ENCODE measurements at regions not wholly inside any gene's neighbourhood (a gene's known extent, or its start where the extent isn't known, plus 50 kb on each side); places are given as distances from the start of the nearest gene placed in this dataset.

DNA sequence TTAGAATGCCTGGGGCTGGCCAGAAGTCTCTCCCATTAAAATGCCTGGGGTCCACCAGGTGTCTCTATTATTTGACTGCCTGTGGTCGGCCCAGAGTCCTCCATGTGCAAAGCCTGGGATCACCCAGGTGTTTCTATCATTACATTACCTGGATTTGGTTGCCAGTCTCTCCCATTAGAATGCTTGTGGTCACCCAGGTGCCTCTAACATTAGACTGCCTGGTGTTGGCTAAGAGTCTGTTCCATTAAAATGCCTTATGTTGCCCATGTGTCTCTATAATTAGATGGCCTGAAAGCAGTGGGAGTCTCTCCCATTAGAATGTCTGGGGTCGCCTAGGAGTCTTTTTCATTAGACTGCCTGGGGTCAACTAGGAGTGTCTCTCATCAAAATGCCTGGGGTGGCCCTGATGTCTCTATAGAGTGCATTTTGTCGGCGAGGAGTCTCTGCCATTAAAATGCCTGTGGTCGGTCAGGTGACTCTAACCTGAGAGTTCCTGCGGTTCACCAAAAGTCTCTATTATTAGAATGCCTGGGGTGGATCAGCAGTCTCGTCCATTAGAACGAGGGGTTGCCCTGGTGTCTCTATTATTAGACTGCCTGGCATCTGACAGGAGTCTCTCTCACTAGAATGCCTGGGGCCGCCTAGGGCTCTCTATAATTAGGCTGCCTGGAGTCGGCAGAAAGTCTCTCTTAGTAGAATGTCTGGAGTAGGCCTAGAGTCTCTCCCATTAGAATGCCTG, 1540.5 kb downstream of the UQCRFS1 start:
- no peak overlapping the region for H3K4me3 ChIP-seq (ENCODE audit: control insufficient read depth, low read depth, low read length)
- TF ChIP-seq, protein P1, sequence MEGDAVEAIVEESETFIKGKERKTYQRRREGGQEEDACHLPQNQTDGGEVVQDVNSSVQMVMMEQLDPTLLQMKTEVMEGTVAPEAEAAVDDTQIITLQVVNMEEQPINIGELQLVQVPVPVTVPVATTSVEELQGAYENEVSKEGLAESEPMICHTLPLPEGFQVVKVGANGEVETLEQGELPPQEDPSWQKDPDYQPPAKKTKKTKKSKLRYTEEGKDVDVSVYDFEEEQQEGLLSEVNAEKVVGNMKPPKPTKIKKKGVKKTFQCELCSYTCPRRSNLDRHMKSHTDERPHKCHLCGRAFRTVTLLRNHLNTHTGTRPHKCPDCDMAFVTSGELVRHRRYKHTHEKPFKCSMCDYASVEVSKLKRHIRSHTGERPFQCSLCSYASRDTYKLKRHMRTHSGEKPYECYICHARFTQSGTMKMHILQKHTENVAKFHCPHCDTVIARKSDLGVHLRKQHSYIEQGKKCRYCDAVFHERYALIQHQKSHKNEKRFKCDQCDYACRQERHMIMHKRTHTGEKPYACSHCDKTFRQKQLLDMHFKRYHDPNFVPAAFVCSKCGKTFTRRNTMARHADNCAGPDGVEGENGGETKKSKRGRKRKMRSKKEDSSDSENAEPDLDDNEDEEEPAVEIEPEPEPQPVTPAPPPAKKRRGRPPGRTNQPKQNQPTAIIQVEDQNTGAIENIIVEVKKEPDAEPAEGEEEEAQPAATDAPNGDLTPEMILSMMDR (IDR thresholded peaks at IDR 0.05; ENCODE audit: control insufficient read depth, insufficient read depth, low read depth, low read length, missing control alignments): no peak
- DNase-seq (ENCODE audit: low read depth): no peak

DNA sequence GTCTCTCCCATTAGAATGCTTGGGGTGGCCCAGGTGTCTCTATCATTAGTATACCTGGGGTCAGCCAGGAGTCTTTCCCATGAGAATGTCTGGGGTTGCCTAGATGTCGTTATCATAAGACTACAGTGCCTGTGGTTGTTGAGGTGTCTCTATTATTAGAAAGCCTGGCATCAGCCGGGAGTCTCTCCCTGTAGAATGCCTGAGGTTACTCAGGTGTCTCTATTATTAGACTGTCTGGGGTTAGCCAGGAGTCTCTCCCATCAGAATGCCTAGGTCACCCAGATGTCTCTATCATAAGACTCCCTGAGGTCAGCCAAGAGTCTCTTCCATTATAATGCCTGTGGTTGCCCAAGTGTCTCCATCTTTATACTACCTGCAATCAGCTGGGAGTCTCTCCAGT, 1541.1 kb downstream of the UQCRFS1 start:
- no peak overlapping the region for H3K4me3 ChIP-seq (ENCODE audit: control insufficient read depth, low read depth, low read length)
- TF ChIP-seq, protein P1 (IDR thresholded peaks at IDR 0.05; ENCODE audit: control insufficient read depth, insufficient read depth, low read depth, low read length, missing control alignments): no peak
- no peak for DNase-seq (ENCODE audit: low read depth)

- DNase-seq (ENCODE audit: low read depth): no peak
- TF ChIP-seq, protein P1 (IDR thresholded peaks at IDR 0.05; ENCODE audit: control insufficient read depth, insufficient read depth, low read depth, low read length, missing control alignments): no peak
- H3K4me3 ChIP-seq (ENCODE audit: control insufficient read depth, low read depth, low read length): no peak overlapping the region
Measured at GRCh38 chr19:27660428-27660827, 1552.5 kb downstream of the UQCRFS1 start.

GRCh38 chr19:27657271-27658051, 1555.5 kb downstream of the UQCRFS1 start:
- DNase-seq (ENCODE audit: low read depth): no peak
- TF ChIP-seq, protein P1 (IDR thresholded peaks at IDR 0.05; ENCODE audit: control insufficient read depth, insufficient read depth, low read depth, low read length, missing control alignments): no peak
- no peak overlapping the region for H3K4me3 ChIP-seq (ENCODE audit: control insufficient read depth, low read depth, low read length)

GRCh38 chr19:27654266-27654990, 1558.5 kb downstream of the UQCRFS1 start:
- H3K4me3 ChIP-seq (ENCODE audit: control insufficient read depth, low read depth, low read length): no peak overlapping the region
- no peak for DNase-seq (ENCODE audit: low read depth)
- TF ChIP-seq, protein P1 (IDR thresholded peaks at IDR 0.05; ENCODE audit: control insufficient read depth, insufficient read depth, low read depth, low read length, missing control alignments): no peak

- no peak for DNase-seq (ENCODE audit: low read depth)
- TF ChIP-seq, protein P1 (IDR thresholded peaks at IDR 0.05; ENCODE audit: control insufficient read depth, insufficient read depth, low read depth, low read length, missing control alignments): no peak
Measured at GRCh38 chr19:27652796-27653195, 1560.2 kb downstream of the UQCRFS1 start.

More at GRCh38 chr19:27652796-27653195, 1560.2 kb downstream of the UQCRFS1 start:
- H3K4me3 ChIP-seq (ENCODE audit: control insufficient read depth, low read depth, low read length): no peak overlapping the region
